GM23338 (cell line): ENCODE measurements at regions not wholly inside any gene's neighbourhood (a gene's known extent, or its start where the extent isn't known, plus 50 kb on each side); places are given as distances from the start of the nearest gene placed in this dataset.
"Not testable (repeated sequence)": the region's sequence is repeated elsewhere in the genome, so short reads cannot be mapped to it uniquely, and the experiment has no call there.

Experiments used
- CTCF ChIP-seq, 2 experiments: fragments of 200-600 bp in 1 of 2; sonication (generic) in 1 of 2; conservative IDR thresholded peaks; 2 replicates each; pipeline versions ENCODE4 v1.5.1 to v1.6.1; 2016 to 2017; ENCODE audit warnings: antibody characterized with exemption in 2 of 2, low read depth in 2 of 2, mild to moderate bottlenecking in 2 of 2, moderate library complexity in 1 of 2
- EZH2 ChIP-seq: fragments of 200-600 bp; sonication (generic); IDR thresholded peaks from one replicate; pipeline ENCODE4 v1.8.0; 2017; ENCODE audit warnings: antibody characterized with exemption, mild to moderate bottlenecking, low read depth; ENCODE audit not compliant: unreplicated experiment
- POLR2AphosphoS5 ChIP-seq: IDR thresholded peaks from 2 replicates; pipeline ENCODE4 v1.6.1; 2016; ENCODE audit warnings: antibody characterized with exemption, low read depth

DNA sequence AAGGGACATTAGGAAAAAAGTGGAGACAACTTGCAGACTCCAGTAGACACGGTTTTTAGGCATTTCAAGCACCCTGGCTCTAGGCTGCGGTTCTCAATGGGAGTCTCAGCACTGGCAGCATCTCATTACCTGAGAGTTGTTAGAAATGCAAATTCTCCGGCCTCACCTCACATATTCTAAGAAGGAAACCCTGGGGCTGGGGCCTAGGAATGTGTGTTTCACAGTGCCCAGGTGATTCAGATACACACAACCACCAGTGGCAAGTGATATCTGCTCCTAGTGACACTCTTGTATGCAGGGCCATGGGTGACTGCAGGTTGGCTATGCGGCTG, 313.9 kb downstream of the BCL2L11 start:
- not testable (repeated sequence) for TF ChIP-seq EZH2; CTCF (conservative IDR thresholded peaks at IDR 0.05; ENCODE audit: low read depth in 2 of 2); POLR2AphosphoS5
